Prostate gland (tissue), 2 donors: ENCODE measurements at regions not wholly inside any gene's neighbourhood (a gene's known extent, or its start where the extent isn't known, plus 50 kb on each side); places are given as distances from the start of the nearest gene placed in this dataset.

ENCODE experiments used
- CTCF ChIP-seq, 4 experiments: fragments of 200-600 bp in 2 of 4; fragments of 450-650 bp in 2 of 4; sonication (generic) in 2 of 4; IDR thresholded peaks; 1 replicate in 3 of 4; 2 replicates in 1 of 4; pipeline ENCODE4 v1.5.1; 2016 to 2019; ENCODE audit warnings: antibody characterized with exemption in 4 of 4, mild to moderate bottlenecking in 2 of 4, moderate library complexity in 2 of 4
- POLR2A ChIP-seq: fragments of 450-650 bp; IDR thresholded peaks from one replicate; pipeline ENCODE4 v1.6.1; 2016; ENCODE audit warnings: antibody characterized with exemption, mild to moderate bottlenecking
- POLR2AphosphoS5 ChIP-seq: sonication (generic); formaldehyde crosslinking; IDR thresholded peaks from one replicate; pipeline ENCODE4 v1.6.1; 2017; ENCODE audit warnings: antibody characterized with exemption

- TF ChIP-seq CTCF (IDR thresholded peaks at IDR 0.05) (no peak), POLR2A (no peak), POLR2AphosphoS5 (no peak)
Observed at GRCh38 chr6:1113916-1114540, 197.9 kb upstream of the FOXQ1 start.
